Mucosa of rectum (tissue), 2 donors: ENCODE measurements at regions not wholly inside any gene's neighbourhood (a gene's known extent, or its start where the extent isn't known, plus 50 kb on each side); places are given as distances from the start of the nearest gene placed in this dataset.

Experiments used
- H3K27ac ChIP-seq, 2 donors: one replicate each; pipeline ENCODE4 v1.7.0; 2013; ENCODE audit warnings: inconsistent platforms in 2 of 2, low read depth in 2 of 2, low read length in 2 of 2
- H3K27me3 ChIP-seq, 2 donors: one replicate each; pipeline ENCODE4 v1.7.0; 2013; ENCODE audit warnings: low read length in 2 of 2; ENCODE audit not compliant: control insufficient read depth in 2 of 2, insufficient read depth in 2 of 2
- H3K36me3 ChIP-seq, 2 donors: one replicate each; pipeline ENCODE4 v1.7.0; 2013; ENCODE audit warnings: low read length in 2 of 2; ENCODE audit not compliant: control insufficient read depth in 2 of 2, insufficient read depth in 2 of 2
- H3K4me1 ChIP-seq, 2 donors: one replicate each; pipeline ENCODE4 v1.7.0; 2013; ENCODE audit warnings: low read length in 2 of 2, mild to moderate bottlenecking in 1 of 2; ENCODE audit not compliant: control insufficient read depth in 2 of 2, insufficient read depth in 2 of 2
- H3K4me3 ChIP-seq, 2 donors: one replicate each; pipeline ENCODE4 v1.7.0; 2013; ENCODE audit warnings: low read length in 2 of 2
- H3K9ac ChIP-seq, 2 donors: one replicate each; pipeline ENCODE4 v1.7.0; 2013; ENCODE audit warnings: low read length in 2 of 2, low read depth in 1 of 2, mild to moderate bottlenecking in 1 of 2
- H3K9me3 ChIP-seq, 2 donors: one replicate each; pipeline ENCODE4 v1.7.0; 2013; ENCODE audit warnings: low read length in 2 of 2; ENCODE audit not compliant: control insufficient read depth in 2 of 2
- donor health status: healthy.
- donor health status: Normal muscosa, but diverticular disease.

GRCh38 chr15:95872366-95872771 is 458.1 kb upstream of the NR2F2 start:
- H3K36me3 ChIP-seq, result no peaks in the 10 kb centered on the region
- H3K27me3 ChIP-seq, result no peaks in the 10 kb centered on the region
- no peaks in the 10 kb centered on the region for H3K9me3 ChIP-seq
- no peak overlapping the region for H3K27ac ChIP-seq
- no peak overlapping the region for H3K9ac ChIP-seq
- no peak overlapping the region for H3K4me3 ChIP-seq
- no peaks in the 10 kb centered on the region for H3K4me1 ChIP-seq

GRCh38 chr15:95874637-95875036 is 455.9 kb upstream of the NR2F2 start:
- Histone ChIP-seq H3K9ac (no peak overlapping the region), H3K36me3 (no peaks in the 10 kb centered on the region), H3K9me3 (no peaks in the 10 kb centered on the region), H3K4me3 (no peak overlapping the region), H3K27me3 (no peaks in the 10 kb centered on the region), H3K4me1 (no peaks in the 10 kb centered on the region), H3K27ac (no peak overlapping the region)

GRCh38 chr15:95875121-95875643 is 455.3 kb upstream of the NR2F2 start:
- no peak overlapping the region for H3K27ac ChIP-seq
- H3K36me3 ChIP-seq, result no peaks in the 10 kb centered on the region
- no peaks in the 10 kb centered on the region for H3K4me1 ChIP-seq
- no peaks in the 10 kb centered on the region for H3K9me3 ChIP-seq
- no peaks in the 10 kb centered on the region for H3K27me3 ChIP-seq
- H3K9ac ChIP-seq, result no peak overlapping the region
- H3K4me3 ChIP-seq, result no peak overlapping the region

- H3K27me3 ChIP-seq, result no peaks in the 10 kb centered on the region
- H3K36me3 ChIP-seq, result no peaks in the 10 kb centered on the region
- no peak overlapping the region for H3K9ac ChIP-seq
- H3K9me3 ChIP-seq, result no peaks in the 10 kb centered on the region
- no peaks in the 10 kb centered on the region for H3K4me1 ChIP-seq
- H3K4me3 ChIP-seq, result no peak overlapping the region
- no peak overlapping the region for H3K27ac ChIP-seq
These were observed 450.4 kb upstream of the NR2F2 start for GRCh38 chr15:95880031-95880570.

- no peak overlapping the region for H3K27ac ChIP-seq
- H3K27me3 ChIP-seq, result no peaks in the 10 kb centered on the region
- no peaks in the 10 kb centered on the region for H3K36me3 ChIP-seq
- no peaks in the 10 kb centered on the region for H3K4me1 ChIP-seq
- no peak overlapping the region for H3K9ac ChIP-seq
- no peak overlapping the region for H3K4me3 ChIP-seq
- no peaks in the 10 kb centered on the region for H3K9me3 ChIP-seq
These were observed 449.9 kb upstream of the NR2F2 start for GRCh38 chr15:95880630-95881029.

GRCh38 chr15:95883064-95883463 is 447.4 kb upstream of the NR2F2 start:
- H3K9me3 ChIP-seq, result no peaks in the 10 kb centered on the region
- no peak overlapping the region for H3K4me3 ChIP-seq
- H3K27ac ChIP-seq, result no peak overlapping the region
- H3K4me1 ChIP-seq, result no peaks in the 10 kb centered on the region
- no peak overlapping the region for H3K9ac ChIP-seq
- H3K27me3 ChIP-seq, result no peaks in the 10 kb centered on the region
- no peaks in the 10 kb centered on the region for H3K36me3 ChIP-seq

GRCh38 chr15:95884276-95884675 is 446.2 kb upstream of the NR2F2 start:
- no peaks in the 10 kb centered on the region for H3K36me3 ChIP-seq
- H3K27ac ChIP-seq, result no peak overlapping the region
- no peaks in the 10 kb centered on the region for H3K4me1 ChIP-seq
- no peaks in the 10 kb centered on the region for H3K27me3 ChIP-seq
- no peak overlapping the region for H3K4me3 ChIP-seq
- no peak overlapping the region for H3K9ac ChIP-seq
- H3K9me3 ChIP-seq, result no peaks in the 10 kb centered on the region

GRCh38 chr15:95887666-95888390 is 442.7 kb upstream of the NR2F2 start:
- no peak overlapping the region for H3K9ac ChIP-seq
- H3K9me3 ChIP-seq, result no peaks in the 10 kb centered on the region
- H3K36me3 ChIP-seq, result no peaks in the 10 kb centered on the region
- H3K4me3 ChIP-seq, result no peak overlapping the region
- H3K27me3 ChIP-seq, result no peaks in the 10 kb centered on the region
- no peaks in the 10 kb centered on the region for H3K4me1 ChIP-seq
- H3K27ac ChIP-seq, result no peak overlapping the region

GRCh38 chr15:95888762-95889161 is 441.7 kb upstream of the NR2F2 start:
- Histone ChIP-seq H3K36me3 (no peaks in the 10 kb centered on the region), H3K9me3 (no peaks in the 10 kb centered on the region), H3K27me3 (no peaks in the 10 kb centered on the region), H3K9ac (no peak overlapping the region), H3K4me1 (no peaks in the 10 kb centered on the region), H3K4me3 (no peak overlapping the region), H3K27ac (no peak overlapping the region)

GRCh38 chr15:95894407-95894956 is 436.0 kb upstream of the NR2F2 start:
- no peaks in the 10 kb centered on the region for H3K36me3 ChIP-seq
- H3K27me3 ChIP-seq, result no peaks in the 10 kb centered on the region
- no peaks in the 10 kb centered on the region for H3K9me3 ChIP-seq
- no peak overlapping the region for H3K4me3 ChIP-seq
- H3K9ac ChIP-seq, result no peak overlapping the region
- no peaks in the 10 kb centered on the region for H3K4me1 ChIP-seq
- H3K27ac ChIP-seq, result no peak overlapping the region
